ENCODE measurements at regions not wholly inside any gene's neighbourhood (a gene's known extent, or its start where the extent isn't known, plus 50 kb on each side); places are given as distances from the start of the nearest gene placed in this dataset.

DNA sequence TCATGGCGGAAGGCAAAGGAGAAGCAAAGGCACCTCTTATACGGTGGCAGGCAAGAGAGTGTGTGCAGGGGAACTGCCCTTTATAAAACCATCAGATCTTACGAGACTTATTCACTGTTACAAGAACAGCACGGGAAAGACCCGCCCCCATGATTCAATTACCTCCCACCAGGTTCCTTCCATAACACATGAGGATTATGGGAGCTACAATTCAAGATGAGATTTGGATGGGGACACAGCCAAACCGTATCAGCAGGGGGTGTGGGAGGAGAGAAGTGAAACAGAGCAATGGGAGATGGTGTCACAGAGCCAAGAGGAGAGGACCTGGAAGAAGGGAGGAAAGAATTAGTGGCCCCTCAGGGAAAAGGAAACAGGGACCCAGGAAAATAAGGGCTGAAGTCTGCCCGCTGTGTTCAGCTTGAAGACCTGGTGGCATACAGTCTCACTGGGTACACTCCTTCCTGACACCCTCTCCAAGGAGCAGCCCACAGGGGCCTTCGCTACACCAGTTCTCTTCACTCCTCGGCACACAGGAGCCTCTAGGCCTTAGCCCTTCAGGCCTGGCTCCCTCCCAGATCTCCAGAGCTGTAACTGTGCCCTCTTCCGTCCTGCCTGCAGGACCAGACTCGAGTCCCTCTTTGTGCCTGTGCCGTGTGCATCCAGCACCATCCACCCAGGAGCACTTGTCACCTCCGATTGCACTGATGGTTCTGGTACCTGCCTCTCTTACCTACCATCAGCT lies 262.1 kb downstream of the EIPR1 start:
- TF ChIP-seq ZNF70 (CRISPR knock-in tag; IDR thresholded peaks at IDR 0.05) (no peak), GLIS3 (CRISPR knock-in tag; IDR thresholded peaks at IDR 0.05) (no peak), CSDC2 (CRISPR knock-in tag; IDR thresholded peaks at IDR 0.05) (no peak)
- TF ChIP-seq, protein P1, sequence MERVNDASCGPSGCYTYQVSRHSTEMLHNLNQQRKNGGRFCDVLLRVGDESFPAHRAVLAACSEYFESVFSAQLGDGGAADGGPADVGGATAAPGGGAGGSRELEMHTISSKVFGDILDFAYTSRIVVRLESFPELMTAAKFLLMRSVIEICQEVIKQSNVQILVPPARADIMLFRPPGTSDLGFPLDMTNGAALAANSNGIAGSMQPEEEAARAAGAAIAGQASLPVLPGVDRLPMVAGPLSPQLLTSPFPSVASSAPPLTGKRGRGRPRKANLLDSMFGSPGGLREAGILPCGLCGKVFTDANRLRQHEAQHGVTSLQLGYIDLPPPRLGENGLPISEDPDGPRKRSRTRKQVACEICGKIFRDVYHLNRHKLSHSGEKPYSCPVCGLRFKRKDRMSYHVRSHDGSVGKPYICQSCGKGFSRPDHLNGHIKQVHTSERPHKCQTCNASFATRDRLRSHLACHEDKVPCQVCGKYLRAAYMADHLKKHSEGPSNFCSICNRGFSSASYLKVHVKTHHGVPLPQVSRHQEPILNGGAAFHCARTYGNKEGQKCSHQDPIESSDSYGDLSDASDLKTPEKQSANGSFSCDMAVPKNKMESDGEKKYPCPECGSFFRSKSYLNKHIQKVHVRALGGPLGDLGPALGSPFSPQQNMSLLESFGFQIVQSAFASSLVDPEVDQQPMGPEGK (CRISPR knock-in tag; IDR thresholded peaks at IDR 0.05; ENCODE audit: borderline replicate concordance): no peak
- TF ChIP-seq, protein P2, sequence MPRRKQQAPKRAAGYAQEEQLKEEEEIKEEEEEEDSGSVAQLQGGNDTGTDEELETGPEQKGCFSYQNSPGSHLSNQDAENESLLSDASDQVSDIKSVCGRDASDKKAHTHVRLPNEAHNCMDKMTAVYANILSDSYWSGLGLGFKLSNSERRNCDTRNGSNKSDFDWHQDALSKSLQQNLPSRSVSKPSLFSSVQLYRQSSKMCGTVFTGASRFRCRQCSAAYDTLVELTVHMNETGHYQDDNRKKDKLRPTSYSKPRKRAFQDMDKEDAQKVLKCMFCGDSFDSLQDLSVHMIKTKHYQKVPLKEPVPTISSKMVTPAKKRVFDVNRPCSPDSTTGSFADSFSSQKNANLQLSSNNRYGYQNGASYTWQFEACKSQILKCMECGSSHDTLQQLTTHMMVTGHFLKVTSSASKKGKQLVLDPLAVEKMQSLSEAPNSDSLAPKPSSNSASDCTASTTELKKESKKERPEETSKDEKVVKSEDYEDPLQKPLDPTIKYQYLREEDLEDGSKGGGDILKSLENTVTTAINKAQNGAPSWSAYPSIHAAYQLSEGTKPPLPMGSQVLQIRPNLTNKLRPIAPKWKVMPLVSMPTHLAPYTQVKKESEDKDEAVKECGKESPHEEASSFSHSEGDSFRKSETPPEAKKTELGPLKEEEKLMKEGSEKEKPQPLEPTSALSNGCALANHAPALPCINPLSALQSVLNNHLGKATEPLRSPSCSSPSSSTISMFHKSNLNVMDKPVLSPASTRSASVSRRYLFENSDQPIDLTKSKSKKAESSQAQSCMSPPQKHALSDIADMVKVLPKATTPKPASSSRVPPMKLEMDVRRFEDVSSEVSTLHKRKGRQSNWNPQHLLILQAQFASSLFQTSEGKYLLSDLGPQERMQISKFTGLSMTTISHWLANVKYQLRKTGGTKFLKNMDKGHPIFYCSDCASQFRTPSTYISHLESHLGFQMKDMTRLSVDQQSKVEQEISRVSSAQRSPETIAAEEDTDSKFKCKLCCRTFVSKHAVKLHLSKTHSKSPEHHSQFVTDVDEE (CRISPR knock-in tag; IDR thresholded peaks at IDR 0.05): no peak

Data from SK-N-SH treated with all-trans-retinoic acid at 6 μM for 48 hours (cell line).